Gastroesophageal sphincter (tissue), 4 donors: ENCODE measurements at regions not wholly inside any gene's neighbourhood (a gene's known extent, or its start where the extent isn't known, plus 50 kb on each side); places are given as distances from the start of the nearest gene placed in this dataset.
"Not testable (repeated sequence)": the region's sequence is repeated elsewhere in the genome, so short reads cannot be mapped to it uniquely, and the experiment has no call there.

Experiments used
- ATAC-seq: fragments of 150-250 bp; one replicate; pipeline ENCODE4 v1.9.1; 2016; ENCODE audit warnings: mild to moderate bottlenecking, moderate library complexity
- H3K27ac ChIP-seq, 4 donors: fragments of 200-600 bp; sonication (generic) in 3 of 4; 1 replicate in 3 of 4; 2 replicates in 1 of 4; pipeline ENCODE4 v1.5.1; 2016 to 2019
- H3K27me3 ChIP-seq: fragments of 200-600 bp; sonication (generic); one replicate; pipeline ENCODE4 v1.5.1; 2019
- H3K36me3 ChIP-seq, 2 donors: fragments of 200-600 bp; sonication (generic); one replicate each; pipeline ENCODE4 v1.5.1; 2019; ENCODE audit warnings: control low read depth in 1 of 2
- H3K4me1 ChIP-seq, 3 donors: fragments of 200-600 bp; sonication (generic); 1 replicate in 2 of 3; 2 replicates in 1 of 3; pipeline ENCODE4 v1.5.1; 2016 to 2019; ENCODE audit warnings: control low read depth in 2 of 3
- H3K4me3 ChIP-seq, 2 donors: fragments of 200-600 bp; sonication (generic); one replicate each; pipeline ENCODE4 v1.5.1; 2019; ENCODE audit warnings: mild to moderate bottlenecking in 1 of 2, moderate library complexity in 1 of 2
- H3K9me3 ChIP-seq, 3 donors: fragments of 200-600 bp; sonication (generic); one replicate each; pipeline ENCODE4 v1.5.1; 2017 to 2019; ENCODE audit warnings: control low read depth in 2 of 3
- CTCF ChIP-seq, 4 experiments: fragments of 200-600 bp in 2 of 4; fragments of 450-650 bp in 2 of 4; sonication (generic) in 1 of 4; IDR thresholded peaks; one replicate each; pipeline ENCODE4 v1.5.1; 2017 to 2019; ENCODE audit warnings: antibody characterized with exemption in 4 of 4, mild to moderate bottlenecking in 2 of 4, moderate library complexity in 2 of 4
- EP300 ChIP-seq: sonication (generic); formaldehyde crosslinking; IDR thresholded peaks from one replicate; pipeline ENCODE4 v1.6.1; 2017; ENCODE audit warnings: antibody characterized with exemption, mild to moderate bottlenecking
- POLR2A ChIP-seq, 2 donors: fragments of 450-650 bp; IDR thresholded peaks; one replicate each; pipeline ENCODE4 v1.6.1; 2017; ENCODE audit warnings: antibody characterized with exemption in 2 of 2, mild to moderate bottlenecking in 2 of 2, moderate library complexity in 1 of 2
- POLR2AphosphoS5 ChIP-seq: sonication (generic); formaldehyde crosslinking; IDR thresholded peaks from one replicate; pipeline ENCODE4 v1.6.1; 2017; ENCODE audit warnings: antibody characterized with exemption
- WGBS, 2 donors: methylation state at CpG; one replicate each; pipeline ENCODE4 v1.1.5; 2018; ENCODE audit warnings: low coverage in 1 of 2; 5-methylcytosine and 5-hydroxymethylcytosine counted together

- H3K4me3 ChIP-seq: no peak overlapping the region
- no peak overlapping the region for H3K27ac ChIP-seq
- 96 to 100% methylated on average over 2 to 5 of the region's 5 CpGs for WGBS, 2 donors
- no peaks in the 10 kb centered on the region for H3K27me3 ChIP-seq
- H3K36me3 ChIP-seq: no peaks in the 10 kb centered on the region
- ATAC-seq: no peak
- H3K4me1 ChIP-seq: no peaks in the 10 kb centered on the region
- no peaks in the 10 kb centered on the region for H3K9me3 ChIP-seq
- no peak for TF ChIP-seq EP300
- TF ChIP-seq POLR2AphosphoS5: no peak
- TF ChIP-seq POLR2A (IDR thresholded peaks at IDR 0.05): no peak
- TF ChIP-seq CTCF (IDR thresholded peaks at IDR 0.05): no peak
Observed at GRCh38 chr10:28400681-28401080, 97.8 kb upstream of the MPP7 start.

- not testable (repeated sequence) for H3K36me3 ChIP-seq, ATAC-seq, H3K9me3 ChIP-seq, H3K4me1 ChIP-seq, H3K27ac ChIP-seq, H3K4me3 ChIP-seq, H3K27me3 ChIP-seq
- 70 to 80% methylated on average over 5 of the region's 7 CpGs for WGBS, 2 donors
Observed at GRCh38 chr10:28402611-28403073, 99.8 kb upstream of the MPP7 start.

GRCh38 chr10:28403090-28403489, 100.2 kb upstream of the MPP7 start:
- H3K27me3 ChIP-seq: no peaks in the 10 kb centered on the region
- TF ChIP-seq CTCF (IDR thresholded peaks at IDR 0.05): no peak
- no peak for TF ChIP-seq POLR2AphosphoS5
- TF ChIP-seq EP300: no peak
- no peak for TF ChIP-seq POLR2A (IDR thresholded peaks at IDR 0.05)
- H3K9me3 ChIP-seq: no peaks in the 10 kb centered on the region
- no peak for ATAC-seq
- H3K36me3 ChIP-seq: no peaks in the 10 kb centered on the region
- H3K4me3 ChIP-seq: no peak overlapping the region
- no peak overlapping the region for H3K27ac ChIP-seq
- H3K4me1 ChIP-seq: no peaks in the 10 kb centered on the region
- 76 to 91% methylated on average over 2 of the region's 2 CpGs for WGBS, 2 donors

GRCh38 chr10:28408237-28408777, 105.4 kb upstream of the MPP7 start:
- no peak for ATAC-seq
- 78 to 83% methylated on average over 4 of the region's 4 CpGs for WGBS, 2 donors
- H3K27ac ChIP-seq: no peak overlapping the region

GRCh38 chr10:28410420-28411135, 107.7 kb upstream of the MPP7 start:
- H3K9me3 ChIP-seq: peaks cover 0 to 8% (median 0%) of the 10 kb centered on the region in 3 donors
- H3K4me1 ChIP-seq: no peaks in the 10 kb centered on the region
- H3K27me3 ChIP-seq: peaks cover 6% of the 10 kb centered on the region
- H3K4me3 ChIP-seq: no peak overlapping the region
- no peak overlapping the region for H3K27ac ChIP-seq
- no peak for ATAC-seq
- no peaks in the 10 kb centered on the region for H3K36me3 ChIP-seq
- WGBS, 2 donors: 11 to 15% methylated on average over 4 of the region's 4 CpGs
- TF ChIP-seq POLR2AphosphoS5 (no peak), CTCF (IDR thresholded peaks at IDR 0.05) (no peak), EP300 (no peak), POLR2A (IDR thresholded peaks at IDR 0.05) (no peak)

More at GRCh38 chr10:28408237-28408777, 105.4 kb upstream of the MPP7 start:
- Histone ChIP-seq H3K9me3 (peaks cover 0 to 3% (median 0%) of the 10 kb centered on the region in 3 donors), H3K4me3 (no peak overlapping the region), H3K4me1 (no peaks in the 10 kb centered on the region), H3K27me3 (peaks cover 6% of the 10 kb centered on the region), H3K36me3 (no peaks in the 10 kb centered on the region)
- TF ChIP-seq EP300 (no peak), CTCF (IDR thresholded peaks at IDR 0.05) (no peak), POLR2A (IDR thresholded peaks at IDR 0.05) (no peak), POLR2AphosphoS5 (no peak)
